ENCODE measurements at regions not wholly inside any gene's neighbourhood (a gene's known extent, or its start where the extent isn't known, plus 50 kb on each side); places are given as distances from the start of the nearest gene placed in this dataset.

DNA sequence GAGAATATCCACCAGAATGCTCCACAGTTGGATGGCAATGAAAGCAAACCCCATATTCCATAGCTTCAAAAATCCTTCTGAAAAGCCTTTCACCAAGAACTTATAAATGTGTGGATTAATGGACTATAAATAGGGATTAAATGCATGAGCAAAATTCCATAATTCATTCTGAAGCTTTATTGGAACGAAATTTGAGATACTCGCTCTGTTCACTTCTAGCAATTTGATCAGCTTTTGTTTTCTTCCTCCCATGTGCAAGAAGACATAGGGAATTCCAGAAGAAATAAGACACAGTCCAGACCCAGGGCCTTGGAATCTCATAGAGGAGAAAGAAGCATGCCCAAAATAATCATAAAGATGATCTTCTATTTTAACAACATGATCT lies 285.9 kb upstream of the TMPO start:
- no peak for TF ChIP-seq GATA2 (IDR thresholded peaks at IDR 0.05; ENCODE audit: low read depth, low read length)
- TF ChIP-seq GATA3 (IDR thresholded peaks at IDR 0.05; ENCODE audit: low read depth, low read length), result no peak

DNA sequence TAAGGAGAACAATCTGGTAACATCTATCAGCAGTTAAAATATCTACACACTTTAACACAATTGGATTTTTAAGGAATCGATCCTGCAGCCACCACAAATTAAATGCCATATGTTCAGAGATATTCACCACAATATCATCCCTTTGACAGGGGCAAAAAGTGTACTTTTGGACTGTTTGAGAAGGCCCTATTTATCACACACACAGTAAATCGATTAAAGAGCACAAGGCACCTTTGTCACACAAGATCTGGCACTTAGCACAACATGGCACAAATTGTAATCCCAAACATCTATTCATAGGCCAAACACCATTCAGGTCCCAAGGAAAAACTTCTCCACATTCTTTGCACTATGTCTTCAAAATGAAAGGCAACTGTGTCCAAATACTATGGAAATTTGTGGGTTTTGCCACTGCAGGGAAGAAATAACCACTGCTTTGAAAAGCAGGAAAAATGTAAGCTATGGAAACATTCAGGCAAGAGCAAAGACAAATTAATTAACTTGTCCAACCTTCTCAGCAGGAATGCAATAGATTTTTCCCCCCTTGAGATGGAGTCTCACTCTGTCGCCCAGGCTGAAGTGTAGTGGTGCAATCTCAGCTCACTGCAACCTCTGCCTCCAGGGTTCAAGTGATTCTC lies 282.5 kb upstream of the TMPO start:
- no peak for TF ChIP-seq GATA3 (IDR thresholded peaks at IDR 0.05; ENCODE audit: low read depth, low read length)
- TF ChIP-seq GATA2 (IDR thresholded peaks at IDR 0.05; ENCODE audit: low read depth, low read length), result no peak

DNA sequence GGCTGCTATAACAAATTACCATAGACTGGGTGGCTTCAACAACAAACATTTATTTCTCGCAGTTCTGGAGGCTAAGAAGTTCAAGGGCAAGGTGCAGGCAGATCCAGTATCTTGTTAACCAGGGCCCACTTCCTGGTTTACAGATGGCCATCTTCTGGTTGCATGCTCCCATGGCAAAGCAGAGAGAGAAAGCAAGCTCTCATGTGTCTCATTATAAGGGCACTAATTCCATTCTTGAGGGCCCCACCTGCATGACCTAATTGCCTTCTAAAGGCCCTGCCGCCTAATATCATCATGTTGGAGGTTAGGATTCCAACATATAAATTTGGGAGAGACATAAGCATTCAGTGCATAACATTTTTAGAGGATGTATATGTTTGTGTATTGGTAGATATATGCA lies 280.1 kb upstream of the TMPO start:
- no peak for TF ChIP-seq GATA3 (IDR thresholded peaks at IDR 0.05; ENCODE audit: low read depth, low read length)
- TF ChIP-seq GATA2 (IDR thresholded peaks at IDR 0.05; ENCODE audit: low read depth, low read length), result no peak

DNA sequence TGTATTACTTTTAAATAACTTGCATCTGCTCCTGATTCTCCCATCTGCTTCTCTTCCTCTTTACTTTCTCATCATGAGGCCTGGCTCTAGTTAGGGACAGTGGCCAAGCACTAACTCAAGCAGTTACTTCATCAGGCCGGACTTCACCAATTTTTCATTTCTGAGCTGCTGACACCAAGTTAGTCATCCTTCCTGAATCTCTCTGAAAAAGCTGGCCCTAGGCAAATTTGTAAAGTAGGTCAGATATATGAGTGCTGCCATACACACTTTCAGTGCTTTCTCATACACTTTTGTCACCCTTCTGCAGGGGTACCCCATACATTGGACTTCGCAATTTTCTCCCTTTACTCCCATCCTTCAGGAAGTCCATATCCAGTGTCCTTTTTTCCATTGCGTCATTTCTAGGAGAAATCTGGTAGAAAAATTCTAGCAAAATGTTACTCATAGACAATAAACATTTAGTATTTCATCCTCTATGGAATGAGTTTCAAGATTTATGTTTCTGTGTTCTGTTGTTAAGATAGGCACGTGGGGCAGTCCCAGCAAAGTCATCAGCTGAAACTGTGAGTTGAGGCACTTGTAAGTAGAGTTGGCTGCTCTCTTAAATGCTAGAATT lies 276.8 kb upstream of the TMPO start:
- no peak for TF ChIP-seq GATA3 (IDR thresholded peaks at IDR 0.05; ENCODE audit: low read depth, low read length)

GRCh38 chr12:98243190-98243589 lies 272.2 kb upstream of the TMPO start:
- no peak for TF ChIP-seq GATA3 (IDR thresholded peaks at IDR 0.05; ENCODE audit: low read depth, low read length)
- no peak for TF ChIP-seq GATA2 (IDR thresholded peaks at IDR 0.05; ENCODE audit: low read depth, low read length)

DNA sequence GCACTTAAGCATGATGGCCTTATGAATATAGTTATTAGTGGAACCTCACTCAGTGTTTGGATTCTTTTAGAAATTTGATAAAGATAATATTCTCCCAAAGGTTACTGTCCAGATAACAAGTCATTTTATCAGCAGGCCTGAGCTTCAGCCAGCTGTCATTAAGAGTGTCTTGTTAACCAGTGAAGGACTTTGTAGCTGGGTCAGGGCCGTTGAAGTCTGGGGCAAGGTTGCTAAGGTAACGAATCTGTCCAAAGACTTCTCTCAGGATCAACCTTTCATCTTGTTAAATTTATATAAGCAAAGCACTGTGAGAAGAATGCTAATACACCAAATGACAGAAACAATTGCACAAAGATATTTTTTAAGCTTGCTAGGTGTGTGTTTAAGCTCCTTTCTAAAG lies 271.3 kb upstream of the TMPO start:
- TF ChIP-seq GATA2 (IDR thresholded peaks at IDR 0.05; ENCODE audit: low read depth, low read length) (no peak), GATA3 (IDR thresholded peaks at IDR 0.05; ENCODE audit: low read depth, low read length) (no peak)

DNA sequence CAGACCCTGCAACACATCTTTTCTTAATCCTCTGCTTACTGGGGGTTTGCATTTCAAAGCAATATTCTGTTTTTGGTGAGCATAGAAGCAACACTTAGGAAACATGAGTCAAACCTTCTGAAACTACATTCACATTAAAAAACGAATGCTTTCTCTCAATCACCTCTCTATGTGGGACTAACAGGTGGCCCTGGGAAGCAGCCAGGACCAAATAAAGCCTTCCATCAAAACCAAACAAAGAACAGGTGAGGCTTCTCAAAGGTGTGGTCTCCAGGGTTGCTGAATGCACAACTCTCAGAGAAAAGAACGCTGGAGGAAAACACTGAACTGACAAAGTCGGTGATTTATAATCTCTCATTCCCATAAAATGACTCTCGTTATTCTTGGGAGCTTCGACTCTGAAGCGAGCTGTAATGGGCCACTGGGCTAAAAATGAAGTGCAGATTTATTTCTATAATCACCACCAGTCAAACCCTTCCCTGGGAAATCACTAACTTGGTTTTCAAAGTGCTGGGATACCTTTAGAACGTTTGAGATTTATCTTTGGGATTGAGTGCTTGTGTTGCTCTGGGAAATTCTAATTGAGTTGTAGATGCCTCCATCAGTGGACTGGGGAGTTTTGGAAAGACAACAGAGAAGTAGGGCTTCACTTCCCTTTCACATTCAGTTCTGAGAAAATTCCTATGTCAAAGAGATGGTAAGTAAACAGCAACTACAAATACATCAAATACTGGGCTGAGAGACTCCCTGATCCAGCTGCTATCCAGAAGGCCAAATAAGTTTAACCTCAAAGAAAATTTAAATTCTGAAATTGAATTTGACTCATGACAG lies 262.0 kb upstream of the TMPO start:
- TF ChIP-seq GATA3 (IDR thresholded peaks at IDR 0.05; ENCODE audit: low read depth, low read length), result no peak
- no peak for TF ChIP-seq GATA2 (IDR thresholded peaks at IDR 0.05; ENCODE audit: low read depth, low read length)

- TF ChIP-seq GATA2 (IDR thresholded peaks at IDR 0.05; ENCODE audit: low read depth, low read length), result no peak
- no peak for TF ChIP-seq GATA3 (IDR thresholded peaks at IDR 0.05; ENCODE audit: low read depth, low read length)
Observed at GRCh38 chr12:98256830-98257229, 258.6 kb upstream of the TMPO start.

DNA sequence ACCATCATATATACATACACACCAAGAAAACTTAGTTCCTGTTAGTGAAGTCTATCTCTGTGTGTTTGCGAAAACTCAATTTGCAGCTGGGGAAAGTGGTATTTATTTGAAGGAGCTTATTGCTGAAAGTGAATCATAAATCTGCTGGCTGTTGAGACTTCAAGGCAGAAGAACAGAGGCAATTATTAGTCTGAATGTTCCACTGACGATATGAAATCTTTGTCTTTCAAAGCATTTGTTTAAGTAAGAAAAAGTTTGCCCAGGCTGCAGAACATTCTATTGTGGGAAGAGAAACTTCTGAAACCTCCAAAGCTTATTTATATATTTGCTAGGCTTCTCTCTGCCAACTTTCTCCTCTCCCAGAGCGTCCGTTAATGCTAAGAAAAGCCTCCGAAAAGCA lies 255.7 kb upstream of the TMPO start:
- TF ChIP-seq GATA3 (IDR thresholded peaks at IDR 0.05; ENCODE audit: low read depth, low read length), result no peak
- no peak for TF ChIP-seq GATA2 (IDR thresholded peaks at IDR 0.05; ENCODE audit: low read depth, low read length)

- TF ChIP-seq GATA3 (IDR thresholded peaks at IDR 0.05; ENCODE audit: low read depth, low read length), result no peak
Observed at GRCh38 chr12:98260276-98260675, 255.1 kb upstream of the TMPO start.

DNA sequence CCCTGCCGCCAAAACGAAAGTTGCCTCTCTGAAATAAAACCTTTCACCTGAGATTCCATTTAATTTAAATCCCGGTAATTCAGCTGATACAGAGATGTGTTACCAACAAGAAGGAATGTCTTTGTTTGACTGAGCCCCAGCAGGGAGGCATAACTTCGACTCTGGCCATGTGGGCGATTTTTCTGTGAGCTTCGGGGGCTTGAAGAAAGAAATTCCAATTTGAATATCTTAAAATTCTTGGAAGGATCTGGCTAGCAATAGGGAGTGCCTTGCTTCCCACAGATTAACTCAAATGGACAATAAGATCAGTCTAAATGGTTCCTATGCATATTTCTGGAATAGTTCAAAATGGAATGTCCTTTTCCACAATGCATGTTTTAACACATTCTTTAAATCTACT lies 252.5 kb upstream of the TMPO start:
- TF ChIP-seq GATA2 (IDR thresholded peaks at IDR 0.05; ENCODE audit: low read depth, low read length), result no peak
- TF ChIP-seq GATA3 (IDR thresholded peaks at IDR 0.05; ENCODE audit: low read depth, low read length), result no peak

DNA sequence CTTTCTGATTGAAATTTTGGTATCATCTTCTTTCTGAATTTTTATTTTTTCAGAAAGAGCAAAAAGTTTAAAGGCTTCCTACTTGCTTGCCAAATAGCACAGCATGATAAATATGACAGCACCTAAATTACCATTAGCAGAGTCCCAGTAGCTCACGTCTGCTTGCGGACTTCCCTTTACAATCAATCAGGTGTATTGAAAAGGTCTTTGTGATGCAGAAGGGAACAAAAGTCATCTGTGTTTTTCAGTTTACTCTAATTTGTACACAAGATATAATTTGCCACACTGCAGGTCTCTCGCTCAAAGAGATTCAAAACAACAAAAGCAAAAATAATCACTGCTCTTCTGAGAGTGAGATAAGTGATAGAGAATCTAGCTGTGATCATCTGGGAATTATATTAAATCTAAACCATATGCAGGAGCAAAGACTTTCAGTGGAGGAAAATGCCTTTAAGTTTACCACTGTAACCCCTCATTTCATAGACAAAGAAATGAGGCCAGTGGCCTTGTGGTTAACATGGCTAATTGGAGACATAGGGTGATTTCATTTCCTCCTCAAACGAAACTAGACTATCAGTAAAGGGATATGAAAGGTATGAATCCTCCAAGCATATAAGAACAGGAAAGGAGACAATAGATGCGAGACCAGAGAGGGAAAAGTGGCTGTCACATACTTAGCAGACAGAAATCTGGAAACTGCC lies 240.8 kb upstream of the TMPO start:
- TF ChIP-seq GATA2 (IDR thresholded peaks at IDR 0.05; ENCODE audit: low read depth, low read length) (no peak), GATA3 (IDR thresholded peaks at IDR 0.05; ENCODE audit: low read depth, low read length) (peak; percentile 49; the same call in 1 of the 2 replicates)

DNA sequence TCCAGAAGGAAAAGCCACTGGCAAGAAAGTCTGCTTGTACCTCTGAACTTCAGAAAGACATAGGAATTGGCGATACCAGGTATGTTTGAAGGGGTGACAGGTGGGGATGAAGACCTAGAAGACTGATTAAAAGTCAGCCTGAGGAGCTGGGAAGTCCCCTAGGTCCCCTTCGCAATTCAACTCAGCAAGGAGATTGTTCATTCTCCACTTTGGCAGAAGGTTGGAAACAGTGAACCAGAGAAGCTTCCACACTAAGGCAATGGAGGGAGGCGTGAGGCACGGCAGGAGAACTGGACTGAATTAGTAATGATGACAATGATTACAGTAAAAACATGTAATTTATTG lies 240.3 kb upstream of the TMPO start:
- TF ChIP-seq GATA2 (IDR thresholded peaks at IDR 0.05; ENCODE audit: low read depth, low read length) (no peak), GATA3 (IDR thresholded peaks at IDR 0.05; ENCODE audit: low read depth, low read length) (no peak)

- no peak for TF ChIP-seq GATA3 (IDR thresholded peaks at IDR 0.05; ENCODE audit: low read depth, low read length)
Observed at GRCh38 chr12:98280152-98280551, 235.2 kb upstream of the TMPO start.

DNA sequence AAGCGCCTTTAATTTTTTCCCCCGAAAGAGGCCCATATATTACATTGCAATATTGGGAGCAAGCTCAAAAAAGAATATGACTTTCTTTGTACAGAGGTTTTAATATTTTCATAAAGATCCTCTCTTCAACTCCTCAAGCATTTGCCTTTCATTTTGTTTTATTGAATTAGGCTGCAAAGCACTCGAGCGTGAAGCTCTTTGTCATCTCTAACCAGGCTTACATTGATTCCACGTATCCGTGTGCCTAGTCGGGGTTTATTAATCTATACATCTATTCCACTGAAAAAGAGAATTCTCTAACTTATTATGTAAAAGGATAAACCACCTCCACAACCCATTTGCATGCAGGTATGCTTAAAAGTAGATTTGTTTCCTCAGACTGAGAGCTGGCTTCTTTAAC lies 234.8 kb upstream of the TMPO start:
- TF ChIP-seq GATA2 (IDR thresholded peaks at IDR 0.05; ENCODE audit: low read depth, low read length) (no peak), GATA3 (IDR thresholded peaks at IDR 0.05; ENCODE audit: low read depth, low read length) (no peak)

Measured in SH-SY5Y (cell line).